ENCODE measurements at regions not wholly inside any gene's neighbourhood (a gene's known extent, or its start where the extent isn't known, plus 50 kb on each side); places are given as distances from the start of the nearest gene placed in this dataset.

DNA sequence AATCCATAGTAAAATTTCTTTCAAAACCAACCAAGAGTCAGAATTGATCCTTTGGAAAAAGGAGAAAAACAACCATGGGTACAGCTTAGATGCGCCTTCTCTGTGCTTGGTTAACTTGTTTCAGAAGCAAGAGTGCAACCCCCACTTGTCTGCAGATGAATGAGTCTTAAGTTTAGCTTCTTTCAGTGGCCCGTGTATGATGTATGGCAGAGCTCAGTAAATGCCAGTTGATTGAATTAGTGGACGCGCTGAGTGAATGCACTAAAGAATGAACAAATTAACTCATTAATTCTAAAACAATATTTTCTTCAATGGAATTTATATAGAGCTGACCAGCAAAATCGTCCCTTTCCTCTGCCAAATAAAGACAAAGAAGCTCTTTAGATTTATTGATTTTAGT lies 67.0 kb upstream of the ARHGEF3 start:
- no peak for DNase-seq (ENCODE audit: low read depth, low spot score)

DNA sequence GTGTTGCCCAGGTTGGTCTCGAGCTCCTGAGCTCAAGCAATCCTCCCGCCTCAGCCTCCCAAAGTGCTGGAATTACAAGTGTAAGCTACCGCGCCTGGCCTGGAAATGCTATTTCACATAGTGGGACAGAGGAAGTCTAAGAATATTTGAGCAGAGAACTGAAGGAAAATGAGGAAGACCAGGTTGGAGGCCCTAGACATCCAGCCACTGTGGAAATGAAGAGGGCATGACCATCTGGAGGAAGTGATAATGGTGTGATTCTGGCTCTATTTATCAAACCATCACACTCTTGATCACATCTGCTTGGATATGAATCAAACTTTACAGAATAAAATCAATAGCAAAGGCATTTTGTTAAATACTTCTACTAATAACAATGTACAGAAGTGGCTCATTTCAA lies 65.9 kb upstream of the ARHGEF3 start:
- no peak for DNase-seq (ENCODE audit: low read depth, low spot score)

DNA sequence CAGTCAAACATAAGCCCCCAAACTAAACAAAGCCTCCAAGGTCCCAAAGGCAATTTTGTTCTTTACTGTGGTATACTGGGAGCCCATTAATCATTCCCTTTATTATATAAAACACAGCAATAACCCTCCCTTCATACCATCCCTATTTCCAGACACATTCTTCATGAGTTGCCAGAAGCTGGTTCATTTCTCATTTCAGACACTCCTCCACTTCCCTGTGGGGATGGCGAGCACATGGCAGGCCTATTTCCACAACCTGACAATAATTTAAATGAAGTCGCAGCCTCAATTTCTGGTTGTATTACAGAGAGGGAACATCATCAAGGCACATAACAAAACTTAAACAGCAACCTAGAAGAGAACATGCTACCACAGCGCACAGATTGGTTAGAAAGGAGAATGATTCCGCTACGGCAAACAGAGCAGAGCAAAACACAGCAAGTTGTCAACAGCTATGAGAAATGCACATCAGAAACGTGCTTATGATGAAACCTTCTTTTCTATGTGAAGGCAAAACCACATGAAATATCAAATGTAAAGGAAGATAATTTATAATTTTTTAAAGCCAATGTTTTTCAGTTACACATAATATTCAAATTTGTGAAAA lies 63.3 kb upstream of the ARHGEF3 start:
- no peak for DNase-seq (ENCODE audit: low read depth, low spot score)

DNA sequence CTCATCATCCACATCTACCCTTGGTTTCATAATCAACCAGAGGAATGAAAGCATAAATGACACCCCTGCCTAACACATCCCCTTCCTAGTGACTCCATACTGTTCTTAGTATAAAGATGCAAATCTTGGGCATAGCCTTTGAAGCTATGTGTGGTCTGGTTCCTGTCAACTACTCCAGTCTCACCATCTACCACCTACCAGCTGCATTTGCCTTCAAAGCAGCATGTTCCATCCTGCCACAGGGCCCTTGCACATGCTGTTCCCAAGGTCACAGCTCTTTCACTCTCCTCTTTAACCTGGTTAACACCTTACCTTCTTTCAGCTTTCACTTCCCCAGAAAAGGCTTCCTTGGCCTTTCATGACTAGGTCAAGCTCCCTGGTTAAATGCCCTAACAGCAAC lies 62.3 kb upstream of the ARHGEF3 start:
- no peak for DNase-seq (ENCODE audit: low read depth, low spot score)

DNA sequence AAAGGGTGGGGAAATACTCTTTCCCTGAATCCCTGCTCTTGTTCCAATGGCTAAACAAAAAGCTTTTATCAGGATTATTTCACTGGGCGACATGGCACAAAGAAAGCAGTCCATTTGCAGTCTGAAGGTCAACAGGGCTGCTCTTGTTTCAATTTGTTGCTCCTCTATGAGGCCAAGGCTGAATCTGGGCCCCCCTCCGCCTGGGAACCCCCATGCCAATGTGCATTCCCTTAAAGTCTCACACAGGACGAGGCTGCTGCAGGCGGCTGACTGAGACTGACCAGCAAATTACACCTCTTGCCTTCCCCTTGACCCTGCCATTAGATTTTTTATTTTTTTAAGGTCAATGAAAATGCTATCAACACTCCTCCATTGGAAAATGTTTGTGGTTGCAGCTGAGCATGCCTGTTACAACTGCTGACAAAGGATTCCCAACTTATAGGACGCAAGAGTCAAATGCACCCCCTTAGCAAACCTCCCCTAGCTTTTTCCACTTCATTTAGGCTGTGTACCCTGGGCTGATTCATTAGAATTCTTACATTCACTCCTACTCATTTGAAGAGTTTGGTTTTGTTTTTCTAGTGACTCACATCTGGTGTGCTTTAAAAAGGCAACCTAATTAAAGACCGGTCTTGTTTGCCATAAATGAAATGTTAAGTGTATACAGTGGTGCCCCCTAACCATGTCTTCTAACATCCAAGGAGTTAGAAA lies 60.8 kb upstream of the ARHGEF3 start:
- DNase-seq (ENCODE audit: low read depth, low spot score): no peak

DNA sequence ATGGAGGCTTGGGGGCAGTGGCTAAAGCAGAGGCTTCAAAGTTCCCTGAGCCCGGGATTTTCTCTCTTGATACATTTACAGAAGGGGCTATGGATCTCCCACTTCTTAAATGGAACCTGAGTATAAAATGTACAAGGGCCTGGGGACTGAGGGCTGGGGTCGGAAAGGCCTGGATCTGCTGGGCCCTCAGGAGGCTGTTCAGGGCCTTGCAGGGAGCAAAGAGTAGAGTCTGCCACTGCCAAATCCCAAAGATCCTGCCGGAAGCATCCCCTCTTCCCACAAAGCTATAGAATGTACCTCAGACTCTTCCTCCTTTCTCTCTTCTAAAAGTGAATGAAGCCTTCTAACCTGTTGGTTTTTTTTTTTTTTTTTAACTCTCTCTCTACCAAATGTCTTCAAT lies 59.8 kb upstream of the ARHGEF3 start:
- no peak for DNase-seq (ENCODE audit: low read depth, low spot score)

DNA sequence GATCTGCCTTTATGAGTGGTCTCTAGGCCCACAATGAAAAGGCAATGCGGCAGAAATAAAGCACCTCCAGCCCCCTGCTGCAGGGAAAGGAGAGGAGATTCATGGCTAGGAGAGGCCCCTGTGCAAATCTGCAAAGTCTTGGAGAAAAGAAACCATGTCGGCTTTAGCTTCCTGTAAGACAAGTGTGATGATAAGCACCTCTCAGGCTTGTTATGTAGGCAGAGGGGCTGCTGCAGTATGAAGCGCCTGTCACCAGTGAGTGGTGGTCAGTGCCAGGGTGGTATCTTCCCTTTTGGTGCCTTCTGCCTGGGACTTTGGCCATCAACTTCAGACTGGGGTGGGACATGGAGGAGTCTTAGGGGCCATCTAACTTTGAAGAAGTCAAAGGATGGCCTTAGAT lies 59.2 kb upstream of the ARHGEF3 start:
- DNase-seq (ENCODE audit: low read depth, low spot score): no peak

DNA sequence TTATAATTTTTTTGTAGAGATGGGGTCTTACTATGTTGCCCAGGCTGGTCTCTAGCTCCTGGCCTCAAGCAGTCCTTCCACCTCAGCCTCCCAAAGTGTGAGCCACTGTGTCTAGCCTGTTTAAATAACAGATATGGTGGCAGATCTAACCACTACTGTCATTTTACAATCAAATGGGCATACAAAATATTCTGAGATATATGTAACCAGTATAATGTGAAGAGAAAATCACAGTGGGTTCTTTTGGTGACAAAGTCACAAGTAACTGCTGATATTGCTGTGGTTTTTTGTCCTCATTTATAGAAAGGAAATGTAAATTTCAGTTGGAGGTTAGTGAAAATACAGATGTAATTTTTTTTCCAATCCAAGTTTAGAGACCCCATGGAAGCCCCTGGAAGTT lies 58.6 kb upstream of the ARHGEF3 start:
- DNase-seq (ENCODE audit: low read depth, low spot score): no peak

DNA sequence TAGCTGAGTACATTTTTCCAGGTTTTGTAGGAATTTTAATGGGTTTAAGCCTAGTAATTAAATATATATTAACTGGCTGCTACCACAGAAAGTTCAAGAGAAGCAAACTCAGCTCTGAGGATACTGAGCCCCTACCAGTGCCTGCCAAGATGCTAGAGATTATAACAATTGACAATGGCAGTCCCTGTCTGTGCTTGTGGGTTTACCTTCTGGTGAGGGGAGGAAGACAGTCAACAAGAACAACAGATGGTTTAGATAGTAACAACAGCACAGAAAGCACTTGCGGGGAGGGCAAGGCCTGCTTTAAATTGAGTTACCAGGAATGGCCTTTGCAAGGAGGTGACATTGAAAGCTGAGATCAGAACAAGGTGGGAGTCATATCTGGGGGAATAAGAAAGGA lies 56.6 kb upstream of the ARHGEF3 start:
- DNase-seq (ENCODE audit: low read depth, low spot score): no peak

DNA sequence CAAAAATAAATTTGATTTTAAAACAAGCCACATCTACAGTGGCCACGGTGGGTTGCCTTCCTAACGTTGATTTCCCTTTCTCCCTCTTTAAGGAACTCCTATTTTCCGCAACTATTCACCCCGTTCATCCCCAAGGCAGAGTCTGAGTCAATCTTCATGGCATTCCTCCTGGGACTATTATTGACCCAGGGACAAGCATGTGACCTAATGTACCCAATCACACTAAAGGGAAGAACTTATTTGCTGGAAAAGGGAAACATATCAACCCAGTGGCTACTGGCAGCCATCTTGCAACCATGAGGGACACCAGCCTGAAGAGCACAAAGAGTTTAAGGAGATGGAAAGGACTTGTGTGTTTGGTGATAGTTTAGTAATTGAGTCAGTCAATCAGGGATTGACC lies 55.4 kb upstream of the ARHGEF3 start:
- no peak for DNase-seq (ENCODE audit: low read depth, low spot score)

DNA sequence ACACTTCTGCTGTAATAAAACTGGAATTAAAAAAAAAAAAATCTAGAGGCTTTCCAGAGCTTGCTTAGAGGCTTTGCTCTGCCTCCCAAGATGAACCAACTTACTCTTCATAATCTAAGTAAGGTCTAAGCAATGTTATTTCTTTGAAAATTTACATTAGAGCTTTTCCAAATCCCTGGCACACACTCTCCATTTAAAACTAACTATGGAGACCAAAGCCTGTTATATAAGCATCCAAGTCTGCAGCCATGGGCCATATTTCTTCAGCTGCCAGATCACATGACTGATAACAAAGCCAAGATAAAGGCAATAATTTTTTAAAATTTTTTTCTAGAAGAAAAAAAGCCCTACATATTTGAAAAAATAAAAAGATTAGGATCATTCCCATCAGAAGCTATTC lies 55.0 kb upstream of the ARHGEF3 start:
- no peak for DNase-seq (ENCODE audit: low read depth, low spot score)

DNA sequence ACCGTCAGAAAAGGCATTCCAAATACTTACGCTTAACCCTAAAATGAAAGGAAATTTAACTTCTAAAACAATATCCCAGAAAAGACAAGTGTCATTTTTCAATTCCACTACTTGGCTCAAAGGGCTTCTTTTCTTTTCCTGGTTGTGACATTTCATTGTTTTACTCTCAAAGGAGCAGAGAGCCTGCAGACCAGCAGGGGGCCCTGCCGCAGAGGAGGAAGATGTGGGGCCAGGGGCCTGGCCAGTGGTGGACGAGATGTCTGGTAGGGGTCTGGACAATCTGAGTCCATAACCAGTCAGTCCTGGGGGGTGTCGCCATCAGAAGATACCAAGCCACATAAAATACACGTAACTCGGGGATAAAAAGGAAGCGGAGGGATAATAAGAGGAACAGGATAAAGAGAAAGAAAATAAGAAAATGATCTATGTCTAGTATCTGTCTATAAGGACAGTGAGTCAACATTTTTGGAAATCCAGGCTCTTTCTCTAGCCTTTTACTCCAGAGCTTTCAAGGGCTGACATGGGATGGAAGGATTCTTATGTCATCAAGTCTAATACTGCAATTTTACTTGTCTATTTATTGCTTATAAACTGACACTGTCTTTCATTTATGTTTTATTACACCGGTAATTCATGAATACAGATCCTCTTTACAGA lies 54.2 kb upstream of the ARHGEF3 start:
- DNase-seq (ENCODE audit: low read depth, low spot score): no peak

DNA sequence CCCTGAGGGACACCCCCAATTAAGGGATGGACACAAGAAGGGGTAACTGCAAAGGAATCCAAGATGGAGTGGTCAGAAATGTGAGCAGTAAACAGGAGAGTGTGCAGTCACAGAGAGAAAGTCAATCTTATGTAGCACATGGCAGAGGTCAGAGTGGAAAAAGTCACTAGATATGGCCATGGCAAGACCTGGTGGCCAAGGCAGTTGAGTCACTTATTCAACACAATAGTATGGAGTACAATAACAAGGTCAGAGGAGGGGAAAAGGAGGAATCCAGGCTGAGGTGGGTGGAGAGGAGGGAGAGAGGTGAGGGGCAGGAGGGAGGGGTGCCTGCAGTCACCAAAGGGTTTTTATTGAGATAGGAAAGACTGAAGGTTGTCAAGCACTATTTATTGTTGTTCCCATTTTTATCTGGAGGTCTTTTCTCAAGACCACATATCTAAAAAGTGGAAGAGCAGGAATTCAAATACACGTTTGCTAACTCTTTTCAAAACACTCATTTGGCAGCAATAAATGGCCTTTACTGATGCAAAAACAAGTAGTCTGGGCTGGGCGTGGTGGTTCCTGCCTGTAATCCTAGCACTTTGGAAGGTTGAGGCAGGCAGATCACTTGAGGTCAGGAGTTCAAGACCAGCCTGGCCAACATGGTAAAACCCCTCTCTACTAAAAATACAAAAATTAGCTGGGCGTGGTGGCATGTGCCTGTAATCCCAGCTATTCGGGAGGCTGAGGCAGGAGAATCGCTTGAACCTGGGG lies 53.3 kb upstream of the ARHGEF3 start:
- DNase-seq (ENCODE audit: low read depth, low spot score): no peak

DNA sequence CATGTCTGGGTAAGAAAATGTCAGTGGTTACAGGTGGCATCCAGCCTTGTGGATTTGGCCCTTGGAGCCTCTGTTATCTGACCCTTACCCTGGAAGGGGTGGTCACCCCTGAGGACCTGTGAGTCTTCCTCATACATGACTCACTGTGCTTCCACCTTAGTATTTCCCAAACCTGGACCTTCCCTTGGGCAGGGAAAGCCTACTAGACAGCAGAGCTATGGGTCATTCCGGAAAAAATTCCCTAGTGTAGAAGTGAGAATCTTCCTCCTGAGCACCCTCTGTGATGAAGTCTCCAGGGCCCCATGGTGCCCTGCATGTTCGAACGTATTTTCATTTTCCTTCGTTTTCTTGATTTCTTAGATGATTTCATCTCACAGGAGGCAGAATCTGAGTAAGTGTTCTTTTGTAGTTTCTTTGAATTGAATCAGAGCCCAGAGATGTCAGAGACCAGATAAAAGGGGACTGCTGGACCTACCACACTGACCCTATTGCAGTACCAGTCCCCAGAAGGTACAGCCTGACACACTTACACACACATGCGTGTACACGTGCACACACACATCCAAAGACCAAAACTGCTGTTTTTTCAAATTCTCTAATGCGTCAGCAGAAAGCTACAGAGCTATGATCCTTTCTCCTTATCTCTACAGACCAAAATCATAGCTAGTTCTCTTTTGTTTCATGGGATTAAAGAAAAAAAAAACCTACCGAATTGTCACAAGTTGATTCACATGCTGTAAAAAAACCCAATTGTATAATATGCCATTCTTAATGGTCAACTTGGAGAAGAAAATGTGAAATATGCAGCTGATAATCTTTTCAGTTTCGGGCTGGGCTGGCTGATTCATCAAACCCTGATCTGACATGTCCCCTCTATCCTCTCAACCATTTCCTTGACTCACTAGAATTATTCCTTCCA lies 50.5 kb upstream of the ARHGEF3 start:
- no peak for DNase-seq (ENCODE audit: low read depth, low spot score)

Data from smooth muscle cell of the brain vasculature (primary cell).